ENCODE measurements at regions not wholly inside any gene's neighbourhood (a gene's known extent, or its start where the extent isn't known, plus 50 kb on each side); places are given as distances from the start of the nearest gene placed in this dataset.

DNA sequence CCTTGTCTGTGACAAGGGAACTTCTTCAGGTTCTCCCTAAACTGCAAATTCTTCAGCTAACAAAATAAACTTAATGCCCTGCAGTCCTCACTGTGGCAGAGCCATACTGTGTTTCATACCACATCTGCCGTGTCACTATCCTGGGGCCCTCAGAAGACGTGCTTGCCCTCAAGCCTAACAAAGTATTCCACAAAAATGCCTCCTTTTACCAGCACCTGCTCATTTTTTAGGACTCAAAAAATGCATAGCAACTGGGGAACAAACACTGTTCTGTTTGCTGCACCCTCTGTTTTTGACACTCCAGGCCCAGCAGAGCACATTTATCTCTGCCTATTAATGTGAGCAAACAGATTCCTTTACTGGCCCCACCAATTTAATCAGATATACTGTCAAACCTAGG lies 270.7 kb upstream of the SSTR1 start:
- no peak for TF ChIP-seq CTCF (IDR thresholded peaks at IDR 0.05)
- TF ChIP-seq POLR2AphosphoS5 (IDR thresholded peaks at IDR 0.05): no peak
- no peak for TF ChIP-seq POLR2A (IDR thresholded peaks at IDR 0.05)
